HG02981 (cell line): ENCODE measurements at regions not wholly inside any gene's neighbourhood (a gene's known extent, or its start where the extent isn't known, plus 50 kb on each side); places are given as distances from the start of the nearest gene placed in this dataset.

Source experiments
- ATAC-seq: cut with Tn5 transposase; IDR thresholded peaks from one replicate; pipeline ENCODE4 v1.9.1; 2021; ENCODE audit warnings: mild to moderate bottlenecking, moderate library complexity; ENCODE audit not compliant: unreplicated experiment

DNA sequence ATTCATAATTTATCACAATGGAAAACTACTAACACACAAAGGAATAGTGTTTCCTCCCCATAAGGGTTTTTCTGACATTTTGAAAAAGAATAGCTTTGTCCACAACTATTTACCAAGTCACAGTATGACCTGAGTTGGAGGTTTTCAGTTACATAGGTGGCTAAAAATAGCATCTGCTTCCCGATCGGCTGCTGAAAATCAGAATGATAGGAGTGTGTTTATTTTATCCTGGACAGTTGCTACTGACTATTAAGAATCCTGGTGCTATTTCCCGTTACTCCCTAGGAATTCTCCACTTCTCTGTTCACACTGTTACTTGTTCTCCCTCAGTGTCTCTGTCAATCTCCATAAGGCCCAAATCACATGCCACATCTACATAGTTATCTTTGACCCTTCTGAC lies 353.9 kb upstream of the RARB start:
- no peak for ATAC-seq

DNA sequence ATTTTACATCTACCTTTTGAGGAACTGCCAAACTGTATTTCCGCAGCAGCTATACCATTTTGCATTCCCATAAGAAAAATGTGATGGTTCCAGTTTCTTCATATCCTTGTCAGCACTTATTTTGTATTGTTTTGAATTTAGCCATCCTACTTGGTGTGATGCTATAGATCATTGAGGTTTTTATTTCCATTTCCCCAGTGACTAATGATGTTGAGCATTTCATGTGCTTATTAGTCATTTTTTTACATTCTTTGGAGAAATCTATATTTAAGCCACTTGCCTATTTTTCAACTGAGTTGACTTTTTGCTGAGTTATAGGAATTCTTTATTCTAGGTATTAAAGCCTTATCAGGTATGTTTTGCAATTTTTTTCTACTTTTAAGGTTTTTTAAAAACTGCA lies 347.6 kb upstream of the RARB start:
- no peak for ATAC-seq

DNA sequence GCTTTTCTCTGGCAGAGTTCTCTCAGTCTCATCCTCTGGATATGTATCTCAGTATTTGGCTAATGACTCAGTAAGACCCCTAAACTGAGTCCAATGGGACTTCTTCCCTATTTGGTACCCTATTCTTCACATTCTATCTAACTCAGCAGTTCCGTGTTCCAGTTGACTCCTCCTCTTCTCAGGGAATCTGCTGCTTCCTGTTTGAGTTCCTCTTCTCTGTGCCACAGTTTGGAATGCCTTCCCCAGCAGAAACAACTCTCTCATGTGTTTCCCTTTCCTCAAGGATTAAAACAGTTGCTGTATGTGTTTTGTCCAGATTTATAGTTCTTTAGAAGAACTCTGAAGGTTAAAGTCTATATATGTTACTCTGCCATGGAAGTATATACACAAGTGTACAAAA lies 344.0 kb upstream of the RARB start:
- no peak for ATAC-seq

DNA sequence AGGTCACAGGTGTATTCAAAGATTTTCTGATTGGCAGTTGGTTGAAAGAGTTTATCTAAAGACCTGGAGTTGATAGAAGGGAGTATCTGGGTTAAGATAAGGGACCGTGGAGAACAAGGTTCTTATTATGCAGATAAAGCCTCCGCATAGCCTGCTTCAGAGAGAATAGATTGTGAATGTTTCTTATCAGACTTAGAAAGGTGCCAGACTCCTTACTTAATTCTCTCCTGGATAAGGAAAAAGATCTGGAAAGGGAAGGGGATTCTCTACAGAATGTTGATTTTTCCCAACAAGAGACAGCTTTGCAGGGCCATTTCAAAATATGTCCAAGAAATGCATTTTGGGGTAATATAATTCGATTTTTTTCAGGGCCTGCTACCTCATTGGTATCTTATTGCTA lies 341.3 kb upstream of the RARB start:
- no peak for ATAC-seq

DNA sequence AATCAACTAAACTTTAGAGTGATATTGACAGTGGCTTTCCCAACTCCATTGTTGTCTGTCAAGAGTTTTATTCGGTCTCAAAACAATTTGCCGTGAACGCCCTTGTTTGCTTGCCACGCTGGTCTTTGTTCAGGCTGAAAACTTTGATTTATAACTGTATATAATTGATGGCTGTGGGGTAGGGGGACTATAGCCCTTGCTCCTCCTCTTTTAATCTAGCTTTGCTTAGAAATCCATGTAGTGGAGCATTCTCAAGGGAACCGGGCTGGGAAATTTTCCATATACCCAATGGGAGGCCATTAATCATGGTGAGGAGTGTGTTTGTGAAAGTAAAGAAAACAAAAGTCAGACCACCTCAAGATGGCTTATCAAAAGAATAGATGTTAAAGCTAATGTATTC lies 339.8 kb upstream of the RARB start:
- ATAC-seq, result no peak

DNA sequence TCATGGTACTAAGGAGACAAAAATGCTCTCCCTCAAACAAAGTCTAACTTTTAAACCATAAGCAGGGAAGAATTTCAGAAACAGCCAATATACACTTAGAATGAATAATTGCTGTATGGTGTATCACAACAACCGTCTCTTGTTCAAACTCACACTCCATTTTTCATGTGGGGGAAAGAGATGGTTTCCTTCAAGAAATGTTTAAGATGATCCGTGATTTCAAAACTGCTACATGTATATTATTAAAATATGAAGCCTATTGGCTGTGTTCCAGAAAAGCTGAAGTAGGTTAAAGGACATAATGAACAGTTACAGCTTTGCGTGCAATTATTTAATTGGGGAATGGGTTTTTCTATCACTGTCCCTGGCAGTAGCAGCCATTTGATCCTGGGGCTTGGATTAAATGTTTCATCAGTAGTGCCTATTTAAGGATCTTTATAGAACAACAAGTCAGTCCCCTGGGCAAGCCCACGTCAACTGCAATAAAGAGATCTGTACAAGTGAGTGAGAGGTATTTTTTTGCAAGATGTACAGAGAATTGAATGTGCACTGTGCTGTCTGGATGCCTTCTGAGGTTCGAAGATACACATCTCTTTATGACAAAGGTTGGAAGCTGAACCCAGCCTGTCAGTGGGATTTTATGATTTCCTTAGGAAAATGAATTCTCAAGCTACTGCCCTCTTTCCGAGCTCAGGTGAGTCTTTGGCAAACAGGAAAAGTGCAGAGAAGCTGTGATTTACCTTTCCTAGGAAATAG lies 337.2 kb upstream of the RARB start:
- no peak for ATAC-seq

DNA sequence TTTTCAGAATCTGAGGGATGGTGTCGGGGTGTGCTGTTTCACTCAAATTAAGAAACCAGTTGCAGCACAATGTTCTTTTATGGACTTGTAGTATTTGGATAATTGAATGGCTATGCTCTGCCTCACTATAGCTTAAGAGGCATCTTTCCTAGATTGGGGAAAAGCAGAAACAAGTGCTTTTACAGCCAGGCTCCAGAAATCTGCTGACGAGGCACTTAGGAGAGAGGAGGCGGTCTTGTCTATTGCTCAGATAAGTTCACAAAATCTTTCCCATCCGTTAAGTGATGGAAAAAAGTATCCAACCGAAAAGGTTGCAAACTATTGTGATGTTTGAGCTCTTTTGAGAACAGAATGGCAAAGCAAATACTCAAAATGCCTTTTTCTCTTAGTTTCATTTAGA lies 336.1 kb upstream of the RARB start:
- ATAC-seq, result no peak

DNA sequence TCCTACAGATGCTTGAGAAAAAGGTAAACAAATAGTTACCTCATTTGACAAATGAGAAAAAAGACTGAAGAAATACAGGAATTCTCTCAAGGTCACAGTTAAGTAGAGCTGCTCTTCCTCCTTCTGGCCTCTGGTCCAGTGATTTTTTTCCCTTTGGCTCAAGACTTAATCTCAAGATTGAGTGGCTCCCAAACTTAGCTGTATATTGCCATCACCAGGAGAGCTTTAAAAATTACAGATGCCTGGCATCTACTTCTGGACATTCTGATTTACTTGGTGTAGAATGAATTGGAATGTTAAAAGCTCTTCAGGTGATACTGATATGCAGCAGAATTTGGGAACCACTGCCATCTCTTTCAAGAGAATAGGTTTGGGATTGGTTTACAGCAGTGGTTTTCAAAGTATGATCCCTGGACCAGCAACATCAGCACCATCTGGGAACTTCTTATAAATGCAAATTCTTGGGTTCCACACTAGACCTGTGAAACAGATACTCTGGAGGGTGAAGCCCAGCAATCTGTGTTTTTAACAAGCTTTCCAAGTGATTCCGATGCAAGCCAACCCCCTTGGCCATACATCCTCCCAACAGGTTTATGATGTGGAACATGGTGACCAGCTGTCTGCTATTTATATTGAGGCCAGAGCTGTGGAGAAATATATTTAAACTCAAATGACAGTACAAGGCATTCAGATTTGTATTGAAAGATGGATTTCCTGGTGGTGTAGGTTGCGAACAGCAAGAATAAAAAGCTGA lies 333.0 kb upstream of the RARB start:
- ATAC-seq, result no peak

DNA sequence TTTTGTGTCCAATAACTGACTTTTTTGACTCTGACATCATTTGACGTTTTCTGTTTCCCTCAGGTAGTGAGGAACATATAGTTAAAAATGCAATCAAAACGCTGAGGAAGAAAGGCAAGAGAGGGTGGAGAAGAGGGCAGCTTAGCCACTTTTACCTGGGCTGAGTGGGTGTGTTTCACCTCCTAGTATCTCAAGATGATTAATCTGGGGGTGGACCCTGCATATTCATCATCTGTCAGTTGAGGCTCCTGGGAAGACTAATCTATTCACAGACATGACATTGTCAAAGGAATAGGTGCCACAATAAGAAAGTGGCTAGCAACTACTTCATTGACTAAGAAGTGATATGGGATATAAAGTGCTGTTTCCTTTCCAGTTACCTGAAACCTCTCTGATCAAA lies 331.5 kb upstream of the RARB start:
- ATAC-seq, result no peak

DNA sequence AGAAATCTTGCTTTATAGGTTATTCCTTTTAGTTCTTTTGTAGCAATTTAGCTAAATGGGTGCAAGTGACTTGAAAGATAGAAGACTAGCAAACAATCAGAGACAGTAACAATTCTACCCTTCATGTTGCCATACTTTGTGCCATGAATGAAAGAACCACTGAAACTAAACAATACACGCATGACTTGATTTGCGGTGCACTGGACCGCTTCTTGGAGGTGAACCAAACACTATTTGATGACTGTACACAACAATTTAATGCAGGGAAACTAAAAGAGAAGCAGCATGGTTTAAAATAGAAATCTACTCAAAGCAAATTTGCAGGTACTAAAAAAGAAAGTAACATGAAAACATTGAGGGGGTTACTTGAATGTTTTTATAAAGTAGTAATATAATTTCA lies 331.0 kb upstream of the RARB start:
- no peak for ATAC-seq

DNA sequence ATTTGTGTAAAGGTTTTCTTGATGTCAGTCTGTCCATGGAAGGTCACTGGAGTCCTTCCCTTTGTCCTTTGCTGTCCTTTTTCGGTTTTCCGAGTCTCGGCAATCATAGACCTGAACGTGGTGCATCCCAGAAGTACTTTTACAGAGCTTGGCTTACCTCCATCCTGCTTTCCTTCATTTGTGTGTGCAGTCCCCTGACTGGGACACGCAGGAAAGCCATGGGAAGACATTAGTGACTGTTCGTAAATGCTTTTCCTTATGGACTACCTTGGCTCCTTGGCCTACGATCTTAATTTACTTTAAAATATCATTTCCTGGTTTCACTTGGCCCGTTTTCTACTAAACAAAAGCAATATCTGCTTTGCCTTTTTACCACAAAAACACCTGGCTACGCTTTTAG lies 328.4 kb upstream of the RARB start:
- no peak for ATAC-seq

DNA sequence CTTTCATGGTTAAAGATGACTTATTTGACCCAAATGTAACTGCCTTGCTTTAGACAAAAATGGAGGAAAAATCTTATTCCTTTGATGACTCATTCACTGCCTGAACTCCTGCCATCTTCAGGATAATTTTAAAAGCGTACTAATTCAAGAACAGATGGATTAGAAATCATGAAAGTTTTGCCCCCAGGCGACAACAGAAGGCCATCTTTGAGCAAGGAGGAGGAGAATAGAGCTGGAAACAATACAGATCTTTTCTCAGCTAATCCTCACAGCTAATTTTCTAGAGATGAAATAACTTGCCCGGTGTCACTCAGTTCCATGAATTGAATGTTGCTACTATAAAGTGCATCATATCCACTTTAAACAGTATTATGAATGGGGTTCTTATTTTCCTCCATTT lies 324.7 kb upstream of the RARB start:
- no peak for ATAC-seq

DNA sequence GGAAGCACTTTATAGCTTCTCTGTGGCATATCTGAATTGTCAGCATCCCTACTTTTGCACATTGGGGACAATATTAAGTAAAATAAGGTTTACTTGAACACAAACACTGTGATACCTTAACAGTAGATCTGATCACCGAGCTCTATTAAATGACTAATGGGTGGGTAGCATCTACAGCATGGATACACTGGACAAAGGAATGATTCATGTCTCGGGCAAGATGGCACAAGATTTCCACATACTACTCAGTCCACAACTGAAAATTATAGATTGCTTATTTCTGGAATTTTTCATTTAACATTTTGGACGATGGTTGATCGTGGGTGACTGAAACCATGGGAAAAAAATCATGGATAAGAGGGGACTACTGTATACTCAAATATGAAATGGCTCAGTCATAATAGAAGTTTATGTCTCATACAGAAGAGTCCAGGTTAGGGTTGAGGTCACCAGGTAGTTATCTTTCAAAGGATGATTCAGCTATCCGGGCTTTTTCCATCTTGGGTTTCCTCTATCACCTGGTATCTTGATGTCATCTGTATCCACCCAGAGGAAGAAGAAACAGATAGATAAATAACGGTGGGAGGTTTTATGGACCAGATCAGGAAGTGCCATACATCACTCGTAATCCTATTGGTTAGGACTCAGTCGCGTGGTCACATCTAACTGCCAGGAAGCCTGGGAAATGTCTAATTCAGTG lies 320.0 kb upstream of the RARB start:
- ATAC-seq, result no peak

DNA sequence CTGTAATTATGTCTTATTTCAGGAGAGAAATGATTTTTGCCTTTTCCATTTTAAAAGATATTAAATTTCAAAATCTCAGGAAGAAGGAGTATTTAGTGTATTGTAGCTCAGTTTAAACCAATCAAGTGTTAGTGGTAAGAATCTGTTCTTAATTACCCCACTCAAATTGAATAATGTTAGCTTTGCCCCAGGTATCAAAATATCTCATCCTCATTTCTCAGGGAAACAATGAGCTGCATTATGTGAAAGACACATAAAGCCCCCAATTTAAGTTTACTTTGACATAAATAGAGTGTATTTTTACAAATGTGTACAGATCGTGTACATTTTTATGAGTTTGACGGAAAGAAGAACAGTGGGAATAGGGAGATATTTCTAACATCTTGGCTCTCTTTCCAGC lies 317.4 kb upstream of the RARB start:
- ATAC-seq, result no peak

DNA sequence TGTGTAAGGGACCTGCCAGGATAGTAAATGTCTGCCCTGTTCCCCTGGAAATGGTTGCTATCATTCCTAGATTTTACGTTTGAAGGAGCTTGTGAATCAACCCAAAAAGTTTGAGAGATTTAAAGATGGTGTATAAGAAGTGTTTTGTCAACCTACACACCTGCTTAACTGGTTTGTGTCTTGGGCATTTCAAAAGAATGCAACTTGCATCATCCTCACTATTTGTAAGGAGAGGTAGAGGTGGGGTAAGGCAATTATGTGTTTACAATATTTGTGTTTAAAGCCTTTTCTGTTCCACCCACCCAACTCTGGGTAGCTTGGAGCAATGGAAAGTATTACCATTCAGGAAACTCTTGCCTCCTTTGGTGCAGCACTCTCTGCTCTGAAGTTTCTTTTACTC lies 314.2 kb upstream of the RARB start:
- no peak for ATAC-seq

DNA sequence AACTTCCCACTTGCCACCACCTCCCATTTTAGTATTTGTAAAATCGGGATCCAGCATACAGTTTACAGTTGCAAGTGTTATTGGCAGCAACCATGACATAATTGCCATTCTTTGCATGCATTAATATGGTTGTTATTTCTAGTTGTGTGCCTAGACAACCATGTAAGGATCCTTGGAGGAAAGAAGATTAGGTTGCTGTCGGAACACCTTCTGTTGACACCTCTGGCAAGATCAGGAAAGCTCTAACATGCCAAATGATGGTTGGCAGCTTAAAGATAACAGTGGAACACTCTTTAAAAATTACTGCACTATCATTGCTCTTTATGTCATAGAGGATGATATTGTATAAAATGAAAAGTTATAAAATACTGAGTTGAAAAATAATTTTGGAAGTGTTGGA lies 313.5 kb upstream of the RARB start:
- no peak for ATAC-seq

DNA sequence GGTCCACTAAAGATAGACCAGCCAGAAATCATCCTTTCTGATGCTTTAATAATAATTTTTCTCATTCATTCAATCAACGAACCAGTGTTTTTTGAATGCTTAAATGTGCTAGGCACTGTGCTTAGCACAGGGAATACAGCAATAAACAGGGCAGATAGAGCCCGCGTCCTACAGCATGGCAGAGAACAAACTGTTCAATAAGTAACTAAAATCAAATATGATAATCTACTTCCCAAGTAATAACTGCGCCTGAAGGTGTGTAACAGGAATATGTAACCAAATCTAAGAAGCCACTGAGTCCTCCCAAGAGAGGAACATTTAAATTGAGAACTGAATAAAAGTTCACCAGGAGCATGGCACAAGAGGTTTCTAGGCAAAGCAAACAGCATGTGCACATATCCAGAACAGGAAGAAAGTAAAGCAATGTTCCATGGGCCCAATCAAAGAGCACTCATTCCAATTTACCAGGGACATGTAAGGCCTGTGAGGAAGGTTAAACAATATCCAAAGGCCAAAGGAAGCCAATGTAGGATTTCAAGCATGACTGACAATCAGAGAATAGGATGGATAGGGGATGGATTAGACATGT lies 311.0 kb upstream of the RARB start:
- ATAC-seq, result no peak

DNA sequence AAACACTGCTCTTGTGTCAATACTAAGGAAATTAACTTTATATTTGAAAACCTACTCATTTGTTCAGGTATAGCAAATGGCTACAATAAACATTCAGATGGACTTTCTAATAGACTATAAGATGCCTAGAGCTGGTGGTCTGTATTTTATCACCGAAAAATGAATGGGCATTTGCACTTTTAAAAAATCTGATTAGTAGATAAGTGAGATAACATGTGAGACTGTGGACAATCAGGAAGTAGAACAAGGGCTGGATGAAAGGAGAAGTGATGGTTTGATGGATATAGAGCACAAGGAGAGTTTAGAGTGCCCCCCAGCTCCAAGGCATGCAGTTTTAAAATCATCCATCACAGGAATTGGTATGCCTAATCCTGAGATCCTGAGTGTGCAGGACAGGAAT lies 308.4 kb upstream of the RARB start:
- ATAC-seq, result no peak

DNA sequence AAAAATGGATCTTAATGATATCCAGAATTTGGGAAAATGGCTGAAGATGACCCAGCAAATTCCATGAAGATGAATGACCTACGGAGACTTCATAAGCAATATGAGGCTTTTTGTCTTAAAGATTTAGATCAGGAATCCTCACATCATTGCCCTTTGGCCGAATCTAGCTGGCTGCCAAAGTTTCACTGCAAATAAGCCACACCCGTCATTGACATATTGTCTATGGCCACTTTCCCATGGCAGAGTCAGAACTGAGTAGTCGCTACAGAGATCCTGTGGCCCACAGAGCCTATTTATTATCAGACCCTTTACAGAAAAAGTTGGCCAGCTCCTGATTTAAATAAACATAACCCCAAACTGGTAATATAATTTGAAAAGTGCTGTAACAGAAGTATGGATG lies 307.4 kb upstream of the RARB start:
- ATAC-seq, result no peak

DNA sequence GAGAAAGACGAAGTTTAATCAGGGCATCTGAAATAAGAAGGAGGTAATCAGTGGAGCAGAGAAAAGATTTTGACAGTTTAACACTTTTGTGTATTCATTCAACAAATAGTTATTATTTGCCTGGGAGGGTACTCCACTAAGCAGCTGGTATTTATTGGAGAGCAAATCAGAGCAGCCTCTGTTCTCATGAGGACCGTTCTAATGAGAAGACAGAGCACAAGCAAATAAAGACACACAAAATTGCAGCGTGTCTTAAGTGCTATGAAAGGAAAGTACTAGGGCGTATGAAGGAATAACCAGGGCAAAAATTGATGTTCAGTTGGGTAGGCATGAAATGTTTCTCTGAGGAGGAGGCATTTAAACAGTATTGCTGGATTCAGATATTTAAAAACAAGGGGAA lies 302.9 kb upstream of the RARB start:
- ATAC-seq, result no peak

DNA sequence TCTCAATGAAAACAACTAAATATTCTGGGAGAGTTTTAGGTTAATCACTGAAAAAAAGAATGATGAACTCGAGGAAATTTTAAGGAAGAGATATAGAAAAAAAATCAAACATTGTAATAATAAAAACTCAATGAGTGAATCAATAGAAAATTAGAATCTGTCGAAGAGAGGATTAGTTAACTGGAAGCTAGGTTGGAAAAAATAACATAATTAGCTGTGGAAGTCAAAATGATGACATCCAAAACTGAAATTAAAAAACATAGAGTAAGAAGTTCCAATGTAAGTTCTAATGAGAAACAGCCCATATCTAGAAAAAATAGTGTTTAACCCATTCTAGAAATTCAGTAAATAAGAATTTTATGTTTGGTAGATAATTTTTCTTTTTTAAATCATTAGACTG lies 299.3 kb upstream of the RARB start:
- ATAC-seq, result no peak
